T-helper 1 cell treated with Interleukin-12 subunit alpha and Interleukin-12 subunit beta and Interleukin-4 antibody, amounts not matched to agents 30 ng/mL and 1 ng/mL, for 36 hours (primary cell): ENCODE measurements at regions not wholly inside any gene's neighbourhood (a gene's known extent, or its start where the extent isn't known, plus 50 kb on each side); places are given as distances from the start of the nearest gene placed in this dataset.
"Not testable (repeated sequence)": the region's sequence is repeated elsewhere in the genome, so short reads cannot be mapped to it uniquely, and the experiment has no call there.

Source experiments
- intact Hi-C: fragments of 100-400 bp; cut with micrococcal nuclease; formaldehyde crosslinking; loops from one replicate; pipeline ENCODE4 v1.15.1; 2024

GRCh38 chr2:76697439-76697838 lies 824.7 kb downstream of the LRRTM4 start:
- intact Hi-C loops, result not testable (repeated sequence)

DNA sequence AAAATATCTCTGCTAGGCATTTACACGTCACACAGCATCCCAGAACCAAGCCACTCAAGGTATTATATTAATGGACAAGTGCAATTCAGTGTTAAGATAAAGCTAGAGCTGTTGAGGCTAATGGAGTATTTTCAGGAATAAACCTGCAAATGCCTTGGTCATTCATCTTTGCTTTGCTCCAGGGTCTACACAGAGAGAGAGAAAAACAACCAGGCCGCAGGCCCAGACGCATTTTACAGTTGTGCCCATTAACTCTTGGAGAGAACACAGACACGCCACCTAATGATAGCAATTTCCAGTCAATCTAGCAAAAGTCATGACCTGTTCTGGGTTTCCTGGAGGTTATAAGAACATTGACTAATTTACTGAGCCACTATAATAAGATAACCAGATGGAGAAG lies 829.3 kb downstream of the LRRTM4 start:
- intact Hi-C loops, result no loop called here

- intact Hi-C loops, result no loop called here
These were observed 833.4 kb downstream of the LRRTM4 start for GRCh38 chr2:76688732-76689131.

DNA sequence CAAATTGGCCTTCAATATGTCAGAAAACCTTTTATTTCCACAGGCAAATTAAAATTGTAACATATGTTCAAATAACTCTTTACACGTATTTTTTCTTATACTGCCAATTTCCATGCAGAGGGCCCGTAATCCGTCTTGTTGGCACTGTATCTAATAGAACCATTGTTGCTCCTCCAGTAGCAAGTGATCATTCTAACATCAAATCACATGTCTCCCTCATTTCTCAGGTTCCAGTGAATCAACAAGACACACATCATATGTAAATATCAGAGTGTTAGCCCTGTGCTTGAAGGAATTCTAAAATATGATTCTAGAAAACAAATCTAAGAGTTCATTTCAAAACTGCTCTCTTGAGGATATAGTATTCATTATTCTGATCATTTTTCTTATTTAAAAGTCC lies 834.3 kb downstream of the LRRTM4 start:
- intact Hi-C loops, result no loop called here

DNA sequence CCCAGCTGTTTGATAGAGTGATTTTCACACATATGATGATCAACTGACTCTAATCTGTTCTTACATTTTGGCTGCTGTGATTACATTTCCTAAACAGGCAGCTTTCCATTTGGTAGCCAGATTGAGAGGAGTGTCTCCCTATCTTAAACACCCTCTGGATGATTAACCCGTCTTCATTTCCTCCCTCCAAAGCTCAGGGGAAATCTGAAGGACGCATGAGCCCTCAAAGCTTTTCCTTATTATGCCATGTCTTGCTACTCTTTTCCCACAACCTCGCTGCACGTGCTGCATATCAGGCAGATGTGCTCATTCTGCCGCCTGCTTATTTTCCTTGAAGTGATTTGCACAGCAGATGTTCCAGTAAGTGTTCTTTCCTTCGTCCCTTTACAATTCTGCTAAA lies 837.4 kb downstream of the LRRTM4 start:
- intact Hi-C loops, result no loop called here

- intact Hi-C loops, result no loop called here
These were observed 843.2 kb downstream of the LRRTM4 start for GRCh38 chr2:76679025-76679396.

DNA sequence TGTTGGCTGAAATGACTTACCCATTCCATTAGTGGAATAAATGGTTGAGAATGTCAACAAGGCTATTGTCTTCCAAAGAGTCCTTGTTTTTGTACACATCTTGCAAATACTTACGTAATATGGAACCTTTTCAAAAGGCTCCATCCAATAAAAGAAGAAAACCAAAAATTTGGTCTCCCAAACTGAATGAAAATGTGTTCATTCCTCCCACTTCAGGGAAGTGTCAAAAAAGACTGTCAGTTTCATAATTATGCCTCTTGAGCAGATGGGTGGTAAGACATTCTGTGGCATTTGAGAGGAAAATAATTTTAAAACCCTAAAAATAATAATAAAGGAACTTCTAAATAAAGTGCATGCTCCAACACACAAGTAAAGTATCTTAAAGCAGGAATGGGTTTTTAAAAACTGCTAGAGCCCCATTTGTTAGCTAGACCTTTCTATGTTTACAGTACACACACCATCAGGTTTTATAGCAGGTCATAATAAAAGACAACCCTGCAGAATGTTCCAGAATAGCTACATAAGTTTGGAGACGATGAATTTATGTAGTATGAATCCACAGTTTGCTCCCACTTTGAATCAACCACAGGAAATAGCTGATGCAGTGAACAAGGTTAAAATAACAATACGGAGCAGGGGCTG lies 843.7 kb downstream of the LRRTM4 start:
- intact Hi-C loops, result no loop called here

- intact Hi-C loops, result no loop called here
These were observed 847.0 kb downstream of the LRRTM4 start for GRCh38 chr2:76675212-76675611.

DNA sequence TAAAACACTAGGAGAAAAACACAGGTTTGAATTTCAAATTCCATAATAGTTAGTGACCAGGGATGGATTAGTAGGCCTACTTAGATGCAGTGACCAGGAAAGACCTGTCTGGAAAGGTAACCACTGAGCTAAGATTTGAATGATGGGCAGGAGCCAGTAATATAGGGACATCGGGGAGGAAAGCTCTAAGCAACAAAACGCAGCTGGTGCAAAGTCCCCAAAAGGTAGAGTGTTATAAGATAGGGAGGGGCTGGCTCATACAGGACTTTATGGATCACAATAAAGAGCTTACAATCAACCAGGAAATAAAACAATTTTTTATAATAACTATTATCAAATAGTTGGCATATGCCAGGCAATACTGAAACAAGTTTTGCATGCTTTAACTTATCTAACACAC lies 849.4 kb downstream of the LRRTM4 start:
- intact Hi-C loops, result no loop called here

DNA sequence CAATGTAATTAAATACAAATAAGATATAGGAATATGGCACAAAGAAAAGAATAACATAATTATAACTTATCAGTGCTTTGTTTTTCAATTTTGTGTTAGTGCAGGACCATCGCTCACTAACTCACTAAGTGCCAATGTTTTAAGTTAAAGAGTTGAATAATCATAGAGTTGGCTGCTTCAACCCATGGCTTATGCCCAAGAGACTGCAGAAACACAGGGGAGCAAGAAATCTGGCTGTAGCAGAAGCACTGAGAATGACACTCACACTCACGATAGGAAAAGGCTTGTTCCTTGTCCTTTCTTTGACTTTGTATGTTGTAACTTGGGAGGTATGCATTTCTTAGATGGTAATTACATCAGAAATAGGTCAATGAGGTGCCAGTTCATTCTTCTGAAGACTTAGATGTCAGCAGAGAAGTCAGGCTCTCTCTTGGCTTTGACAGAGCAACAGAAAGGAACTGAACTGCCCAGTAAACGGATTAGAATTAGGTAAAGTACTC lies 852.2 kb downstream of the LRRTM4 start:
- intact Hi-C loops, result no loop called here

- intact Hi-C loops, result no loop called here
These were observed 853.9 kb downstream of the LRRTM4 start for GRCh38 chr2:76668279-76668678.

DNA sequence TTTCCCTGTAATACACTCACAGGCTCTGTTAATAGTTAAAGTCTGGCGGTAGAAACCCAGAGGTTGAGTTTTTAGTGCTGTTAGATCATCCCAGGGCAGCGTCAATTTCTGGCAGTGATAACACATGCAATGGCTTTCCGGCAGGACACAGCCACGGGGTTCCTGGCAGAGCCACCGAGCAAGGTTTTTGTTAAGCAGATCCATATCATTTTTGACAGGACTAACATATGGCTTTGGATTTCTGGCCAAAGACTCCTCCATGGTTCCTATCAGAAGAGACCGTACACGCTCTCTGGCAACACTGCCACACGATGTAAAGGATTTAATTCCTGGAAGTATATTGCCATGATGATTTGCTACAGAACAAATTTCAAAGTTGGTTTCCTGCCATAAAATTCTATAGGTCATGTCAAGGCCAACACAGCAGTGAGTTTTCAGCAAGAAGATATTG lies 854.3 kb downstream of the LRRTM4 start:
- intact Hi-C loops, result no loop called here

GRCh38 chr2:76642129-76642528 lies 880.0 kb downstream of the LRRTM4 start:
- intact Hi-C loops, result no loop called here

GRCh38 chr2:76641506-76641905 lies 880.7 kb downstream of the LRRTM4 start:
- intact Hi-C loops, result no loop called here

DNA sequence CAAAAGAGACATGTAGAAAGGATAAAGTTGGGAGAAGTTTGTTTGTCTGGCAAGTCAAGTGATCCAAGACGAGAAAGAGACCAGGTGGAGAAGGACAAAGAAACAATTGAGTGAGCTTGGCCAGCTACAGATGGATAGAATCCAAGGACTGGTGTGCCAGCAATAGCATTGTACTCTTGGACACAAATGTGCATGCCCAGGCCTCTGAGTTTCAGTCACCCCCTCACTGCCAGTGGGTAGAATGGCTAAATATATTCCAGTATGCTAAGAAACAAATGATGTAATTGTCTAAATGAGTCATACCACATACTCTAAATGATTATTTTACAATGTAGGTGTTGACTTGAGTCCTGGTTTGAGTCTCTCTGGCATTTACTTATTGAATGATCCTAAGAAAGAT lies 881.3 kb downstream of the LRRTM4 start:
- intact Hi-C loops, result no loop called here

- intact Hi-C loops, result no loop called here
These were observed 883.0 kb downstream of the LRRTM4 start for GRCh38 chr2:76639171-76639680.

DNA sequence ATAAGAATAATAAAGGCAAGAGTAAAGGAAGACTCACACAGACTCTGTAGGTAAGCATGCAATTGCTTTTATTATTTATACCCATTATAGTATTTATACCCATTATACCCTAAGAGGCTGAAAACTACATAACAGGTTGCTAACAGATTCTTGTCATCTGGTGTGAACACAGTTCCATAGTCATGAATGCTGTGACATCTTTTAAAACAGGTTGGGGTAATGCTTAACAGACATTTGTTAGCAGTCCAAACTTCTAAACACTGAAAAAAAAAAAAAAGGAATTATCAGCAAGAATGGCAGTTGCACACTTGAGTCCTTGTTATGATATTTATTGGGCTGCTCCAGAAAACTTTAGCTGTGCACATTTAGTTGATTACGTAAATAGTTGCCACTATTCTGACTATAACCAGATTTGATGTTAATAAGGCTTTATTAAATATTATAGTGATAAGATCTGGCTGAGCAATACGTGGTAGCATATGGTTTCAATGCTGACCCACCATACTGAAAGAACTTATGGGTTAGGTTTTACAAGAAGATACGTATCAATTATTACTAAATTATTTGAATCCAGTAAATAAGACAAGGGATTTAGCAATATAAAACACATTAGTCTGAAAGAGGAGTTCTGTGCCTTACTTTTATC lies 888.8 kb downstream of the LRRTM4 start:
- intact Hi-C loops, result no loop called here

GRCh38 chr2:76625101-76625500 lies 897.1 kb downstream of the LRRTM4 start:
- intact Hi-C loops, result no loop called here

DNA sequence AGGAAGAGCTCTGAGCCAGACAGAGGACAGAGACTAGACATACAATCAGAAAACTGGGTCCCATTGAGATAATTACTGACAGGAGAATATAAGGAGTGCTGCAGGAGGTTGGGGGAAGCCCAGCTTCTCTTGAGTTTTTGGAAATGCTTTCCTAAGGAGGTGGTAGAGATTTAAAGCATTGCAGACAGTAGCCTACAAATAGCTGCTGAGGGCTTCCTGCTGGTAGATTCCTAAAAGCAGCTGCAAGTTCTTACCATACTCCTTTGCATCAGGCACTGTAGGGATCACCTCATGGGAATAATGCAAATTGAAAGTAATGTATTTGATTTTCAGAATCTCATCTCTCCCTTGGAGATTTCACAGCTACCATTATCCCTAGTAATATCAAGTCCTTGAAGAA lies 902.6 kb upstream of the GCFC2 start:
- intact Hi-C loops, result no loop called here

GRCh38 chr2:76612764-76613163 lies 902.0 kb upstream of the GCFC2 start:
- intact Hi-C loops, result no loop called here

DNA sequence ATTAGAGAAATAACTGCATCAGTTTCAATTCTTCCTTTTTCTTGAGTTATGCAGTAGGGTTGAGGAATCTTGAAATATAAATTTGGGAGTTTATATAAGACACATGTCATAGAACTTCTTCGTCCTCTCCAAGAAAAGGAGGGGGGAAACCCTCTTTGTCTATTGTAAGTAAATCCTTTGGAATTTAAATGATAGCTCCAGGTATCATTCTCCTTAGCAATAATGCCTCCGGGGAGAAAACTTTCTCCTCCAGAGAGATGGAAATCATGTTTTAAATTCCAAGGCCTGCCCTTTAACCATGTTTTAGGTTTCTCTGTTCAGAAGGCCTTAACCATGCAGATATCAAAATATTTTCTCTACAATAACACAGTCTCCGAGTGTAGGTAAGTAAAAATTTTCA lies 899.7 kb upstream of the GCFC2 start:
- intact Hi-C loops, result no loop called here

DNA sequence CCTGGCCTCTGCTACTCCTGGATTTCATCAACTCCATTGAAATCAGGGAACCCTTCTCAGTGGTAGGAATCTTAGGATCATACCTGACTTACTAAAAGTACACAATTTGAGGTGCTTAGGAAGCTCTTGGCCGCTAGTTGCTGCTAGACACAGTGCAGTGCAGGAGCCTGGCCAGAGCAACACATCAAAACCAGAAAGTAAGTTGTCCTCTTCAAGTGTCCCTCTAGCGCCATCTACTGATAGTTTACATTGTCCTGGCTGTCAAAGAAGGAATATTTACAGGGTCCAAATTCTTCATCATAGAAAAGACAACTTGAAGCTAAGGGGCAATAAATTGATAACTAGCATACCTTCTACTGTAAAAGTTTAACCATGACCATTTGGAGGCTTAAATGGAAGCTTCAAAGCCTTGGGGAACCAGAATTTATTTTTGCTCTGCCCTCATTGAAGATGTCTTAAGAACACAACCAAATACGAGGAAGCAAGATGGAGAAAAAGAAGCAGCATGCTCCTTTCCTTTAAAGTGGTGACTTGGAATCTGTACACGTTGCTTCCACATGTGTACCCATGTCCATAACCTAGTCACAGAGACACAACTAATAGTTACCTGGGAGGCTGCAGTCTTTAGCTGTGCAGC lies 889.1 kb upstream of the GCFC2 start:
- intact Hi-C loops, result loop anchor here (1.0 kb wide), 1 partner anchor 402 kb away; no protein-coding TSS in a partner anchor
